HG02943 (cell line): ENCODE measurements at regions not wholly inside any gene's neighbourhood (a gene's known extent, or its start where the extent isn't known, plus 50 kb on each side); places are given as distances from the start of the nearest gene placed in this dataset.

Experiments used
- ATAC-seq: cut with Tn5 transposase; IDR thresholded peaks from one replicate; pipeline ENCODE4 v1.9.1; 2021; ENCODE audit warnings: mild to moderate bottlenecking, low read depth, moderate library complexity; ENCODE audit not compliant: unreplicated experiment

- ATAC-seq, result no peak
Observed at GRCh38 chr22:47657224-47657623, 894.8 kb downstream of the TBC1D22A start.

- ATAC-seq, result no peak
Observed at GRCh38 chr22:47656806-47657205, 894.4 kb downstream of the TBC1D22A start.

GRCh38 chr22:47655930-47656329 is 893.5 kb downstream of the TBC1D22A start:
- ATAC-seq, result no peak

GRCh38 chr22:47654922-47655491 is 892.6 kb downstream of the TBC1D22A start:
- ATAC-seq, result no peak

- ATAC-seq, result no peak
Observed at GRCh38 chr22:47653921-47654320, 891.5 kb downstream of the TBC1D22A start.

GRCh38 chr22:47651216-47651987 is 889.0 kb downstream of the TBC1D22A start:
- ATAC-seq, result no peak

GRCh38 chr22:47647720-47648119 is 885.3 kb downstream of the TBC1D22A start:
- ATAC-seq, result no peak

GRCh38 chr22:47647181-47647580 is 884.7 kb downstream of the TBC1D22A start:
- ATAC-seq, result no peak

GRCh38 chr22:47645923-47646322 is 883.5 kb downstream of the TBC1D22A start:
- ATAC-seq, result no peak

- ATAC-seq, result no peak
Observed at GRCh38 chr22:47645450-47645914, 883.0 kb downstream of the TBC1D22A start.

- no peak for ATAC-seq
Observed at GRCh38 chr22:47634347-47634746, 871.9 kb downstream of the TBC1D22A start.

GRCh38 chr22:47633111-47633510 is 870.7 kb downstream of the TBC1D22A start:
- no peak for ATAC-seq

- ATAC-seq, result no peak
Observed at GRCh38 chr22:47632701-47633100, 870.3 kb downstream of the TBC1D22A start.

- no peak for ATAC-seq
Observed at GRCh38 chr22:47631571-47632102, 869.2 kb downstream of the TBC1D22A start.

- ATAC-seq, result no peak
Observed at GRCh38 chr22:47630741-47631534, 868.5 kb downstream of the TBC1D22A start.

- ATAC-seq, result no peak
Observed at GRCh38 chr22:47629791-47630655, 867.6 kb downstream of the TBC1D22A start.

GRCh38 chr22:47629273-47629711 is 866.8 kb downstream of the TBC1D22A start:
- no peak for ATAC-seq

GRCh38 chr22:47628477-47629272 is 866.2 kb downstream of the TBC1D22A start:
- ATAC-seq, result no peak

- no peak for ATAC-seq
Observed at GRCh38 chr22:47627556-47628253, 865.3 kb downstream of the TBC1D22A start.
